ENCODE measurements at regions not wholly inside any gene's neighbourhood (a gene's known extent, or its start where the extent isn't known, plus 50 kb on each side); places are given as distances from the start of the nearest gene placed in this dataset.

DNA sequence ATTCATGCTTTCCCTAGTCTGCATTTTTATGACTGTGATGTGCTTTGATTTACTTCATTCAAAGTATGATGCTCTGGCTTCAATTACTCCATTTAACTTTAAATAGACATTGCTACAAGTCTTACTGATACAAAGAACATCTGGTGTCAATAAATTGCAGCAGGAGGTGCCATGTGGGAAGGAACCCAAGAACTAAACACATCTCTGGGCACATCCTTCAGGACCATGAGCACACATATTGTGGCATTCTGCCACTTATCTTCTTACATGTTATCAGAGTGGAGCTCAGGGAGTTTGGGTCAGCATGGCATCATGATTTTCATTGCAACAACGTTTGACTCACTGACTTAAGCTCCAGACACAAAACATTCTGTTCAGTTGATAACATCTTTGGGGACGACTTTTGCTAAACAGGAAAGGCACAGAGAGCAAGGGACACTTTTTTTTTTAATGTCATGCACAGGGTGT, 227.0 kb downstream of the DKK1 start:
- Histone ChIP-seq H3K27ac (ENCODE audit: low read length) (no peak overlapping the region), H4K20me1 (ENCODE audit: insufficient read depth, low read depth, low read length) (no peaks in the 10 kb centered on the region), H3K4me3 (ENCODE audit: low read length) (no peak overlapping the region), H2AFZ (ENCODE audit: low read length) (no peak overlapping the region), H3K9me2 (replicated peaks; ENCODE audit: insufficient read depth, low read length) (no peaks in the 10 kb centered on the region), H3K4me1 (ENCODE audit: low read length) (no peaks in the 10 kb centered on the region), H3K4me2 (ENCODE audit: low read depth, low read length, poor library complexity, severe bottlenecking) (no peak overlapping the region), H3K9ac (ENCODE audit: low read length) (no peak overlapping the region), H3K36me3 (ENCODE audit: insufficient read depth, low read length) (no peaks in the 10 kb centered on the region), H3K27me3 (ENCODE audit: low read length) (no peaks in the 10 kb centered on the region), H3K79me2 (ENCODE audit: low read length) (no peaks in the 10 kb centered on the region), H3K9me3 (ENCODE audit: low read length) (peaks cover 31% of the 10 kb centered on the region)
- no peak for DNase-seq

DNA sequence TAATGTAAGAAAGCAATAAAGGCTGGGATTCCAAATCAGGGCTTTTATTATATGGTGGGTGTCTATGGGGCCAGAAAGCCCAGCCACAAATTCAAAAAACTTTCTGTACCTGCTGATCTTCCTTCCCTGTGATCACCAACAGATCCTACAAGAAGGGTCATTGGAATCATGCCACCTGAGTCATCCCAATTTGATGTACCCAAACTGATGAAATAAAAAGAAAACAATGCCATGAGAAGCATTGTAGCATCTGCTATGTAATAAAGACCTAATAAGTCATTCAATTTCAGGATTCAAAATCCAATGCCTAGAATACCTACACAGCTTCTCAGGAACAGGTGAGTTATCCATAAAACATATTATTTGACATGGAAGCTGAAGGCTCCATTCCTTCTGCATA, 228.8 kb downstream of the DKK1 start:
- H4K20me1 ChIP-seq (ENCODE audit: insufficient read depth, low read depth, low read length), result no peaks in the 10 kb centered on the region
- H2AFZ ChIP-seq (ENCODE audit: low read length), result no peak overlapping the region
- H3K27ac ChIP-seq (ENCODE audit: low read length), result no peak overlapping the region
- H3K4me2 ChIP-seq (ENCODE audit: low read depth, low read length, poor library complexity, severe bottlenecking), result no peak overlapping the region
- DNase-seq, result no peak
- H3K4me1 ChIP-seq (ENCODE audit: low read length), result no peaks in the 10 kb centered on the region
- no peaks in the 10 kb centered on the region for H3K27me3 ChIP-seq (ENCODE audit: low read length)
- no peaks in the 10 kb centered on the region for H3K9me2 ChIP-seq (replicated peaks; ENCODE audit: insufficient read depth, low read length)
- H3K4me3 ChIP-seq (ENCODE audit: low read length), result no peak overlapping the region
- no peak overlapping the region for H3K9ac ChIP-seq (ENCODE audit: low read length)
- H3K9me3 ChIP-seq (ENCODE audit: low read length), result peaks cover 41% of the 10 kb centered on the region
- H3K79me2 ChIP-seq (ENCODE audit: low read length), result no peaks in the 10 kb centered on the region
- H3K36me3 ChIP-seq (ENCODE audit: insufficient read depth, low read length), result no peaks in the 10 kb centered on the region

DNA sequence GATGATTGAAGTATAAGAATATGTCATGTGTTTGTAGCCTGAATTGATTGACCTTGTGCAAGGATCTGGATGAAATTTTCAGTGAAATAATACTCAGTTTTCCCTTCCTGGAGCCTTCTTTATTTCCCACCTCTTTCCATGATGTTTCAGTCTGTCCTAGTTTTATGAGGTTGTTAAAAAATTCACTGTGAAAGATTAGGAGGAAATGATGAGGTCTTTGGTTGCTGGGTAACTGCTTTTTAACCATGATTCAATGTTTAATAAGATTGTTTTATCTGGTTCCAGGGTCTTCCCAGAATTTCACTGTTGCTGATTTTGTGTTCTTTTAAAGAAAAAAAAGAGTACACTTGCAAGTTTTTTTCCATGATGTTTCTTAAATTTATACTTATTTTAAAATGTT, 221.5 kb downstream of the MBL2 start:
- DNase-seq, result no peak
- Histone ChIP-seq H2AFZ (ENCODE audit: low read length) (no peak overlapping the region), H3K4me1 (ENCODE audit: low read length) (no peaks in the 10 kb centered on the region), H3K27ac (ENCODE audit: low read length) (no peak overlapping the region), H3K27me3 (ENCODE audit: low read length) (no peaks in the 10 kb centered on the region), H4K20me1 (ENCODE audit: insufficient read depth, low read depth, low read length) (no peaks in the 10 kb centered on the region), H3K9me2 (replicated peaks; ENCODE audit: insufficient read depth, low read length) (no peaks in the 10 kb centered on the region), H3K4me3 (ENCODE audit: low read length) (no peak overlapping the region), H3K9ac (ENCODE audit: low read length) (no peak overlapping the region), H3K4me2 (ENCODE audit: low read depth, low read length, poor library complexity, severe bottlenecking) (no peak overlapping the region), H3K9me3 (ENCODE audit: low read length) (peaks cover 18% of the 10 kb centered on the region), H3K79me2 (ENCODE audit: low read length) (no peaks in the 10 kb centered on the region), H3K36me3 (ENCODE audit: insufficient read depth, low read length) (no peaks in the 10 kb centered on the region)

DNA sequence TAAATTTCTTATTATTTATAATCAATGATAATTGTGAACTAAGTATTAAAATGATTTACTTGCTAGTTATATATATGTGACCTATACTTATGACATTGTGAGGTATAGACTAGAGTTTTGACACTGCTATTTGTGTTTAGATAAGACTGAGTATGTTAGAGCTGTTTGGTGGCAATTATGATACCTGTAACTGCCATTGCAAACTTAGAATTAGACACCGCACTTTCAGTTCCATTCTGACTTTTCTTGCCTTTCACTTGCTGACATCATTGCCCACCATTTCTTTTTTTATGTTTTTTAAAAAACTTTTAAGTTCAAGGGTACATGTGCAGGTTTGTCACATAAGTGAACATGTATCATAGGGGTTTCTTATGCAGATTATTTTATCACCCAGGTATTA, 214.5 kb downstream of the MBL2 start:
- Histone ChIP-seq H3K4me1 (ENCODE audit: low read length) (no peaks in the 10 kb centered on the region), H3K4me2 (ENCODE audit: low read depth, low read length, poor library complexity, severe bottlenecking) (no peak overlapping the region), H3K9me2 (replicated peaks; ENCODE audit: insufficient read depth, low read length) (no peaks in the 10 kb centered on the region), H3K27me3 (ENCODE audit: low read length) (no peaks in the 10 kb centered on the region), H2AFZ (ENCODE audit: low read length) (no peak overlapping the region), H3K27ac (ENCODE audit: low read length) (no peak overlapping the region), H3K9me3 (ENCODE audit: low read length) (peaks cover 8% of the 10 kb centered on the region), H3K9ac (ENCODE audit: low read length) (no peak overlapping the region), H3K36me3 (ENCODE audit: insufficient read depth, low read length) (no peaks in the 10 kb centered on the region), H4K20me1 (ENCODE audit: insufficient read depth, low read depth, low read length) (no peaks in the 10 kb centered on the region), H3K79me2 (ENCODE audit: low read length) (no peaks in the 10 kb centered on the region), H3K4me3 (ENCODE audit: low read length) (no peak overlapping the region)
- DNase-seq, result no peak

DNA sequence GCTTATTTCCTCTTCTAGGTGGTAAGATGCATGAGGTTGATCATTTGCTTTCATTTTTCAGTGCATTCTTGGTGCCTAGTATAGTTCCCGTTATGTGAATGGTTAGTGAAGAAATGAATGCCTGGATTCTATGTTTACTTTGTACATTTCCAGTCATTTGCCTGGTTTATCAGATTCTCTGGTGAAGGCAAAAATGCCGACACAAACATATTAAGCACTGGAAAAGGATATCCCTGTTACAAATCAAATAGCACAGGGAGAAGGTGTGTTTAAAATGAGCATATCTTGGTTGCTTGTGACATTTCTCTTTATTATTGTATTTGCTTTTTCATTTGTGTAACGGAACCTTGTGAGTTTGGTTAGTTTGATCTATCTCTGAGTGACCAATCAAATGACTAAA, 211.3 kb downstream of the MBL2 start:
- no peak for DNase-seq
- no peaks in the 10 kb centered on the region for H4K20me1 ChIP-seq (ENCODE audit: insufficient read depth, low read depth, low read length)
- no peak overlapping the region for H2AFZ ChIP-seq (ENCODE audit: low read length)
- no peaks in the 10 kb centered on the region for H3K36me3 ChIP-seq (ENCODE audit: insufficient read depth, low read length)
- no peaks in the 10 kb centered on the region for H3K4me1 ChIP-seq (ENCODE audit: low read length)
- no peaks in the 10 kb centered on the region for H3K27me3 ChIP-seq (ENCODE audit: low read length)
- H3K9me3 ChIP-seq (ENCODE audit: low read length), result peaks cover 9% of the 10 kb centered on the region
- H3K27ac ChIP-seq (ENCODE audit: low read length), result no peak overlapping the region
- no peak overlapping the region for H3K9ac ChIP-seq (ENCODE audit: low read length)
- H3K9me2 ChIP-seq (replicated peaks; ENCODE audit: insufficient read depth, low read length), result no peaks in the 10 kb centered on the region
- no peaks in the 10 kb centered on the region for H3K79me2 ChIP-seq (ENCODE audit: low read length)
- no peak overlapping the region for H3K4me2 ChIP-seq (ENCODE audit: low read depth, low read length, poor library complexity, severe bottlenecking)
- no peak overlapping the region for H3K4me3 ChIP-seq (ENCODE audit: low read length)

DNA sequence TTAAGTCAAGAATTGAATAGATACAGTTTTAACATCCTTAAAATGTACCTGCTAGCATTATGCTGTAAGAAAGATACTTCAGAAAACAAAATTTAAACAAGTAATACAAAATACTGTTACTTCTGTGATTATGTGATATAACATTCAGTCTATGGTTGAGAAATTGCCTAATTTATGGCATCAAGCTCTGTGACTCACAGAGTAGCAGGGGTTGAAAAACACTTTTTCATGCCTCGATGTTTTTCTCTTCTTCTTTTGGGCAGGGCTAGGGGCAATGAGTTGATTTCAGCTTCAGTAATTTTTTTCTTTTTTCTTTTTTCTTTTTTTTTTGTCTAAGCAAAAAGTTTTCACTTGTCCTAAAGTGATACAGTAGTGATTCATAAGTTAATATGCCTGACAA, 209.2 kb downstream of the MBL2 start:
- Histone ChIP-seq H3K4me2 (ENCODE audit: low read depth, low read length, poor library complexity, severe bottlenecking) (no peak overlapping the region), H4K20me1 (ENCODE audit: insufficient read depth, low read depth, low read length) (no peaks in the 10 kb centered on the region), H3K36me3 (ENCODE audit: insufficient read depth, low read length) (no peaks in the 10 kb centered on the region), H3K9ac (ENCODE audit: low read length) (no peak overlapping the region), H3K9me3 (ENCODE audit: low read length) (peaks cover 9% of the 10 kb centered on the region), H3K27ac (ENCODE audit: low read length) (no peak overlapping the region), H3K4me1 (ENCODE audit: low read length) (no peaks in the 10 kb centered on the region), H3K79me2 (ENCODE audit: low read length) (no peaks in the 10 kb centered on the region), H3K4me3 (ENCODE audit: low read length) (no peak overlapping the region), H3K9me2 (replicated peaks; ENCODE audit: insufficient read depth, low read length) (no peaks in the 10 kb centered on the region), H2AFZ (ENCODE audit: low read length) (no peak overlapping the region), H3K27me3 (ENCODE audit: low read length) (no peaks in the 10 kb centered on the region)
- no peak for DNase-seq

DNA sequence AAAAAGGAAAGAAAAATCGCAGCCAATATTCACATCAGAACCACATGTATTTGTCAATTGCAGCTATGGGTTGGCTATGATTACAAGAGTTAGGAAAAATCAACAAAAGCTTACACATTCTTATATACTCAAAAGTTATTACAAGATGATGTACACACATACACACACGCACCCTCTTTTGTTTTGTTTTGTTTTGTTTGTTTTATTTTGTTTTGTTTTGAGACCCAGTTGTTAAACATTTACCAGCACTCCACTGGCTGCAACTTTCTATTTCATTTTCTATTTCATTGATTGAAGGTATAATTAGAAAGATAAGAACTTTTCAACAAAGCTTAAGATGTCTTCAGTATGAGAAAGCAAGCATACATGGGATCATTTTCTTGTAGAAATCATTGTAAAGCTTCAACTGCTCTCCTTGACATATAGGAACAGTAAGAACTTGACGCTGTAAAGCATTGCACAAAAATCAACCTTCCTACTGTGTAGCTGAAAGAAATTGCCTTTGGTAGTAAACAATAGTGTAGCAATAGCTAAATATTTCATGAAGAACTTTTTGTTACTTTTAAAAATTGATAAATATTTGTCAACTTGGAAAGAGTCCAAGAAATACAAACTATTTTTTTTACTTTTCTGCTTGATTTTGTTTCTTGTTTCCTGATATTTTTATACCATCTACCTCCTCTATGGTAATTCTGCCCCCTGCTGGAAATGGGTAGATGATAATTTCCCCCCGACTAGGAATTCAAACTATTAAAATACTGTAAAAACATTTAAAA, 205.9 kb downstream of the MBL2 start:
- Histone ChIP-seq H3K27me3 (ENCODE audit: low read length) (no peaks in the 10 kb centered on the region), H2AFZ (ENCODE audit: low read length) (no peak overlapping the region), H3K4me3 (ENCODE audit: low read length) (no peak overlapping the region), H3K9me2 (replicated peaks; ENCODE audit: insufficient read depth, low read length) (no peaks in the 10 kb centered on the region), H3K79me2 (ENCODE audit: low read length) (no peaks in the 10 kb centered on the region), H3K4me1 (ENCODE audit: low read length) (no peaks in the 10 kb centered on the region), H3K9me3 (ENCODE audit: low read length) (peaks cover 4% of the 10 kb centered on the region; the same call in 1 of the 2 replicates), H3K36me3 (ENCODE audit: insufficient read depth, low read length) (no peaks in the 10 kb centered on the region), H3K27ac (ENCODE audit: low read length) (no peak overlapping the region), H4K20me1 (ENCODE audit: insufficient read depth, low read depth, low read length) (no peaks in the 10 kb centered on the region), H3K4me2 (ENCODE audit: low read depth, low read length, poor library complexity, severe bottlenecking) (no peak overlapping the region), H3K9ac (ENCODE audit: low read length) (no peak overlapping the region)
- peak; percentile 48 for DNase-seq

DNA sequence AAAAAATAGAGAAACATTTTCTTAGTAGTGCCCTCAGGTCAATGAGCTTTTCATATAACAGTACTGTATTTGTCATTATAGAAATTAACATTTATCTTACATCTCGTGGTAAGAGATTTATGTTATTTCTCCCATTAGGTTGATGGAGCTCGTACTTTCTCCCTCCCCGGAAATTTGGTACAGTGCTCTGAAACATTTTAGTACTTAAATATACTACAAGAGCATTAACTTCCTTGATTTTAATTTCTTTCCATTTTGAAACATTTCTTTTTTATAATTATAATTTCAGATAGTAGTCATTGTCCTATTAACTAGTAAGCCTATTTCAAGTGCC, 205.4 kb downstream of the MBL2 start:
- no peaks in the 10 kb centered on the region for H3K36me3 ChIP-seq (ENCODE audit: insufficient read depth, low read length)
- no peaks in the 10 kb centered on the region for H3K27me3 ChIP-seq (ENCODE audit: low read length)
- H3K9me3 ChIP-seq (ENCODE audit: low read length), result peaks cover 4% of the 10 kb centered on the region
- H3K9me2 ChIP-seq (replicated peaks; ENCODE audit: insufficient read depth, low read length), result no peaks in the 10 kb centered on the region
- no peaks in the 10 kb centered on the region for H3K79me2 ChIP-seq (ENCODE audit: low read length)
- H3K9ac ChIP-seq (ENCODE audit: low read length), result no peak overlapping the region
- H4K20me1 ChIP-seq (ENCODE audit: insufficient read depth, low read depth, low read length), result no peaks in the 10 kb centered on the region
- no peak for DNase-seq
- H2AFZ ChIP-seq (ENCODE audit: low read length), result no peak overlapping the region
- H3K4me2 ChIP-seq (ENCODE audit: low read depth, low read length, poor library complexity, severe bottlenecking), result no peak overlapping the region
- H3K4me1 ChIP-seq (ENCODE audit: low read length), result no peaks in the 10 kb centered on the region
- no peak overlapping the region for H3K4me3 ChIP-seq (ENCODE audit: low read length)
- H3K27ac ChIP-seq (ENCODE audit: low read length), result no peak overlapping the region
